ENCODE measurements at regions not wholly inside any gene's neighbourhood (a gene's known extent, or its start where the extent isn't known, plus 50 kb on each side); places are given as distances from the start of the nearest gene placed in this dataset.

DNA sequence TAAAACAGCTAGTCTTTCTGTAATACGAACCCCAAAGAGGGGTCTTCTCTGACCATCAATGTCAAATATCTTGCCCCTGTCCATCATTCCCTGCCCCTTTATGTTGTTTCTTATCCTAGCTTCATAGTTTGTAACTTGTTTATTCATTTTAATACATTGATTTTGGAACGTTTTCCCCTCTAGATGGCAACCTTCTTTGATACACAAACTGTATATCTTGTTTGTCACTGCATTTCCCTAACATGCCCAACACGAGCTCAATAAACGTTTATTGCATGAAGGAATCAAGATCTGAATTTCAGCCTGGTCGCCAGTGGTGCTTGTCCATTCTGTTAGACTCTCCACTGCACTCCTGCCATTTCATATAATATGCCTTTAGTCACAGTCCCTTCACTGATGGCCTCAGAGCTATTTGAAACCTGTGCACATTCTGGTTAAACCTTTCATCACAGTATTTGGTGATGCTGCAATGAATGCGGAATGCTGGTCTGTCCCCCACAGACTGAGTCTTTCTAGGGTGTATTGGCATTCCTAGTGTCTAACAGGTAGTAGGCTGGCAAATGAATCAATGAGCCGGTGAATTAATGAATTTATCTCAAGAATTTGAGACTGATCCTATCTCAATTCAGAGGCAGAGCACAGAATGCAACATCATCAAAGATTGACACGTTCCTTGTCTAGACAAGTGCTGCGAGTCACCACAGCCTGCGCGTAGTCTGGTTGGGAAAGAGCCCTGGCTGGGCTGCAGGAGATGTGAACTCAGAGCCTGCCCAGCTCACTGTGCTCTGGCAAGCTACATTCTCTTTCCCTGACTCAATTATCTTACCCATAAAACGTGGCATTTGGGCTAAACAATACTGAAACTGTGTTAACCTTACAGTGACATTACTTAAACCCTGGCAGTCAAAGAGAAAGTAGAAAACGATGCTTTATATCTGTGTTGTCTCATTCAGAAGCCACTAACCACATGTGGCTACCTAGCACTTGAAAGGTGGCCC, 55.2 kb upstream of the FRMD4A start:
- TF ChIP-seq POLR2A (IDR thresholded peaks at IDR 0.05) = no peak
- TF ChIP-seq CTCF (IDR thresholded peaks at IDR 0.05) = no peak
- no peak for DNase-seq (ENCODE audit: low spot score in 2 of 2)
- WGBS, 2 donors = 31 to 46% methylated on average over 13 of the region's 13 CpGs
- intact Hi-C loops (cut with DNase I; ENCODE audit: low total_unique reads) = no loop called here
- no peak overlapping the region for H3K4me3 ChIP-seq (ENCODE audit: low read depth, poor library complexity, severe bottlenecking)

DNA sequence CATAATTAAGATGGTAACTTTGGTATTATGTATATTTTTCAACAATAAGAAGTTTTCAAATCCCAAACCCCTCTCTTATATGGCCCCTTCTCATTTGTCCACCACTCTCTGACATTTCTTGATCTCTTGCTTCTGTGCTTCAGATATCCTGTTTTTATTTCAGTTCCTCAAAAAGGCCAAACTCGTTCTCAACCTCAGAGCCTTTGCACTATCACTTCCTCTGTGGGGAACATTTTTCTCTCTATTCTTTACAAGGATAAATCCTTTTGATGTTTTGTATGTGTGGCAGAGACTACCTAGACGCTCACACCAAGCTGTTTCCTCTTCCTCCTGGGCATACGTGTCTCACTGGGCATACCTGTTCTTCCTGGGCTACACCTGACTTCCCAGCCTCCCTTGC, 54.2 kb upstream of the FRMD4A start:
- no peak for TF ChIP-seq POLR2A (IDR thresholded peaks at IDR 0.05)

GRCh38 chr10:14384116-14384730, 53.5 kb upstream of the FRMD4A start:
- WGBS, 2 donors = 79 to 82% methylated on average over 3 of the region's 3 CpGs
- DNase-seq (ENCODE audit: low spot score in 2 of 2) = no peak
- intact Hi-C loops (cut with DNase I; ENCODE audit: low total_unique reads) = no loop called here
- H3K4me3 ChIP-seq (ENCODE audit: low read depth, poor library complexity, severe bottlenecking) = no peak overlapping the region
- TF ChIP-seq CTCF (IDR thresholded peaks at IDR 0.05) (no peak), POLR2A (IDR thresholded peaks at IDR 0.05) (no peak)

More for the DNA sequence above, 54.2 kb upstream of the FRMD4A start:
- WGBS, 2 donors = 54 to 63% methylated on average over 3 of the region's 3 CpGs
- DNase-seq (ENCODE audit: low spot score in 2 of 2) = no peak
- H3K4me3 ChIP-seq (ENCODE audit: low read depth, poor library complexity, severe bottlenecking) = no peak overlapping the region
- intact Hi-C loops (cut with DNase I; ENCODE audit: low total_unique reads) = no loop called here

DNA sequence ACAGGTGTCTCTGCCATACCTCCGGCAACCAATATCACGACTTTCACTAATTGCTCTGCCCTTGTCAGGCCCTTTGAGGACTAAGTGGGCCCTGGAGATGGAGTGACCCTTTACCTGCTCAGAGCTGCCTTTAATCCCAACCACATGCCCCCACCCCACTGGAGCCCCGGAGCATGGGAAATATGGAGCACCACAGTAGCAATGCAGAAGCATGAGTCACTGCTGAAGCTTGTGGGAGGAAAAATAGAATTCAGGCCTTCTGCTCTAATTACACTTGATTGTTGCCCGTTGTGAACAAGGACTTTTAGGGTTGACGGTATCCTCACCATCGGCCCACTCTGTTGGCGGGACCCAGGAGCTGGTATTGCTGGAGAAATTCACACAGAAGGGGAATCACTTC, 52.5 kb upstream of the FRMD4A start:
- intact Hi-C loops (cut with DNase I; ENCODE audit: low total_unique reads) = no loop called here

GRCh38 chr10:14382531-14382930, 51.8 kb upstream of the FRMD4A start:
- no peak for DNase-seq (ENCODE audit: low spot score in 2 of 2)
- intact Hi-C loops (cut with DNase I; ENCODE audit: low total_unique reads) = no loop called here
- no peak overlapping the region for H3K4me3 ChIP-seq (ENCODE audit: low read depth, poor library complexity, severe bottlenecking)
- TF ChIP-seq CTCF (IDR thresholded peaks at IDR 0.05) = no peak
- TF ChIP-seq POLR2A (IDR thresholded peaks at IDR 0.05) = no peak
- 59 to 66% methylated on average over 2 of the region's 2 CpGs for WGBS, 2 donors

More for the DNA sequence above, 52.5 kb upstream of the FRMD4A start:
- no peak overlapping the region for H3K4me3 ChIP-seq (ENCODE audit: low read depth, poor library complexity, severe bottlenecking)
- DNase-seq (ENCODE audit: low spot score in 2 of 2) = no peak
- WGBS, 2 donors = 86 to 88% methylated on average over 7 of the region's 7 CpGs
- no peak for TF ChIP-seq CTCF (IDR thresholded peaks at IDR 0.05)
- no peak for TF ChIP-seq POLR2A (IDR thresholded peaks at IDR 0.05)

DNA sequence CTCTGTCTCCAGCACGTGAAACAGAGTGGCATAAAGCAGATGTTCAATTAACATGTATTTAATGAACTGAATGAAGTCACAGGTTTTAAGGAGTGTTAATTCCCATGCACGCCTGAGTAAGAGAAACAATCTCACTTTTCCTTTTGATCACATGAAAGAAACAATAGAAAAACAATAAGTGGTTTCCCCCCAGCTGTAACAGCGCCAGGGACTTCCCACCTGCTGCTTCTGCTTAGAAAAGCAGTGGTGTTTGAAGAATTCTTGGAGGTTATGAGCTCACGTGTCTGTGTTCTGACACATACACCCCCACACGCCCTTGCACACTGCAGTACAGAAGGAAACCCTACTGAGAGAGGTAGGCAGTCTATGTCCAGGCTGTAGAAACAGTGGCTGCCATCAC, 51.3 kb upstream of the FRMD4A start:
- no peak for TF ChIP-seq POLR2A (IDR thresholded peaks at IDR 0.05)
- TF ChIP-seq CTCF (IDR thresholded peaks at IDR 0.05) = no peak
- intact Hi-C loops (cut with DNase I; ENCODE audit: low total_unique reads) = no loop called here
- no peak for DNase-seq (ENCODE audit: low spot score in 2 of 2)
- no peak overlapping the region for H3K4me3 ChIP-seq (ENCODE audit: low read depth, poor library complexity, severe bottlenecking)
- WGBS, 2 donors = 65 to 69% methylated on average over 5 of the region's 5 CpGs

Measured in lower leg skin (tissue), 4 donors.